GM12892 (cell line): ENCODE measurements at regions not wholly inside any gene's neighbourhood (a gene's known extent, or its start where the extent isn't known, plus 50 kb on each side); places are given as distances from the start of the nearest gene placed in this dataset.

Experiments used
- POLR2A ChIP-seq: IDR thresholded peaks from 2 replicates; pipeline ENCODE4 v1.6.1; 2011; ENCODE audit warnings: low read depth, low read length, control low read depth
- POLR2AphosphoS5 ChIP-seq: IDR thresholded peaks from 2 replicates; pipeline ENCODE4 v1.6.1; 2011; ENCODE audit warnings: low read depth, low read length, control low read depth
- TAF1 ChIP-seq: IDR thresholded peaks from 2 replicates; pipeline ENCODE4 v1.6.1; 2011; ENCODE audit warnings: low read depth, mild to moderate bottlenecking, control low read depth, low read length, borderline replicate concordance

DNA sequence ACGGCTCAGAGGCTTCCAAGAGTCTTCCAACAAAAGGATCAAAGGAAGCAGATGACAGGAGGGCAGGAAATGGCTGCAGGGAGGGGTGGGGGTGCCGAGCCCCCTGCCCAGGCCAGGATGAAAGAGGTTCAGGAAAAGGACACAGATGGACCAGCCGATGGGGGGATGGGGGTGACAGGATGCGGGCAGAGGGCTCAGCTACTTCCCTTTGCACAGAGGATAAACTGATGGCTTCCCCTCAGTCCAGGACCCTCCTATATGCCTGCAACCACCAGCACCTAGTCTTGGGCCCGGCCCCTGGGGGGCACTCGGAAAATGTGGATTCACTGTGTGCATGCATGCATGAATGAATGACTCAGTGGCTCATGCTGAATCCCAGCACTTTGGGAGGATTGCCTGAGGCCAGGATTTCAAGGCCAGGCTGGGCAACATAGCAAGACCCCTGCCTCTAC lies 148.2 kb downstream of the C9orf50 start:
- no peak for TF ChIP-seq POLR2AphosphoS5
- TF ChIP-seq TAF1 = no peak
- TF ChIP-seq POLR2A = no peak
